ENCODE measurements at regions not wholly inside any gene's neighbourhood (a gene's known extent, or its start where the extent isn't known, plus 50 kb on each side); places are given as distances from the start of the nearest gene placed in this dataset.

DNA sequence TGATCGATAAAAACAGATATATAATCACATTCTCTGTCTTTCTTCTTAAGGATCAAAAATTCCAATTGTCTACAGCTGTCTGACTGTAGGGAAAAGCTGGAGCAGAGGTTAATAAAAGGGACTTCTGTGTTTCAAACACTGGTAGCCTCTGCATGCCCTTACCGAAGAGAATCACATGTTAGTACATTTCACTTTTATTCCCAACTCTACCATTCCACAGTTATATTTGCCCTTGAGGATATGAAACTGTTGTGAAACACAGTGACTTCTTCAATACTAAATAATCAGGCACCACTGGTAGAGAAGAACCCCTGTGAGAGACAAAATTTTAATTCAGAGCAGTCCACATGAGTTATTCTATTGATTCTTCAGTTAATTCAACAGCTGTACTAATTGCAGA lies 1187.3 kb upstream of the CITED2 start:
- no peaks in the 10 kb centered on the region for H3K9me1 ChIP-seq (ENCODE audit: control insufficient read depth, insufficient read depth, low read length)
- no peaks in the 10 kb centered on the region for H3K79me2 ChIP-seq (ENCODE audit: control insufficient read depth, insufficient read depth, low read length)
- in situ Hi-C loops (cut with MboI) = no loop called here
- no peaks in the 10 kb centered on the region for H3K27me3 ChIP-seq (ENCODE audit: control insufficient read depth in 2 of 2, insufficient read depth in 2 of 2, low read length in 2 of 2)
- intact Hi-C loops (cut with micrococcal nuclease) = no loop called here
- H3K4me3 ChIP-seq = no peak overlapping the region
- ATAC-seq (no peak), DNase-seq (ENCODE audit: extremely low read depth in 1 of 4, low spot score in 3 of 4) (no peak), FAIRE-seq (no peak)
- WGBS (ENCODE audit: insufficient coverage, low coverage, missing lambda C conversion rate) = 47% methylated on average over 2 of the region's 2 CpGs
- H3K4me2 ChIP-seq (ENCODE audit: insufficient read depth, low read length) = no peak overlapping the region
- H3K27ac ChIP-seq (ENCODE audit: extremely low read depth, low read depth, low read length) = no peak overlapping the region
- H2AFZ ChIP-seq (ENCODE audit: low read depth, low read length) = no peak overlapping the region
- no peaks in the 10 kb centered on the region for H3K36me3 ChIP-seq (ENCODE audit: control insufficient read depth, insufficient read depth, low read length)
- H4K20me1 ChIP-seq (replicated peaks; ENCODE audit: control insufficient read depth, insufficient read depth, low read length) = no peaks in the 10 kb centered on the region
- no peaks in the 10 kb centered on the region for H3K9me3 ChIP-seq (replicated peaks; ENCODE audit: control insufficient read depth, insufficient read depth, low read depth, low read length)
- CTCF ChIA-PET (ENCODE audit: low intra/inter-chr PET ratio) = no interaction called here
- no TSS peak for BruUV-seq (replicated peaks)
- no peaks in the 10 kb centered on the region for H3K4me1 ChIP-seq (replicated peaks in 1 of 2; ENCODE audit: control insufficient read depth in 2 of 2, insufficient read depth in 2 of 2, low read length in 2 of 2)
- no peak overlapping the region for H3K9ac ChIP-seq (ENCODE audit: insufficient read depth in 1 of 2, low read depth in 2 of 2, low read length in 2 of 2)
- POLR2A ChIA-PET = no interaction called here
- TF ChIP-seq MCM7 (IDR thresholded peaks at IDR 0.05) (no peak), ZNF436 (CRISPR knock-in tag; IDR thresholded peaks at IDR 0.05) (no peak), HDGF (IDR thresholded peaks at IDR 0.05) (no peak), RBM34 (IDR thresholded peaks at IDR 0.05; ENCODE audit: borderline replicate concordance, insufficient read depth, low read length) (no peak), ZKSCAN1 (IDR thresholded peaks at IDR 0.05; ENCODE audit: low read depth, low read length) (no peak), MYNN (IDR thresholded peaks at IDR 0.05) (no peak), MYNN (CRISPR knock-in tag; IDR thresholded peaks at IDR 0.05) (no peak), ZKSCAN3 (CRISPR knock-in tag; IDR thresholded peaks at IDR 0.05) (no peak), NFATC3 (IDR thresholded peaks at IDR 0.05) (no peak), FOXJ3 (CRISPR knock-in tag; IDR thresholded peaks at IDR 0.05) (no peak)
- TF ChIP-seq, protein P1, sequence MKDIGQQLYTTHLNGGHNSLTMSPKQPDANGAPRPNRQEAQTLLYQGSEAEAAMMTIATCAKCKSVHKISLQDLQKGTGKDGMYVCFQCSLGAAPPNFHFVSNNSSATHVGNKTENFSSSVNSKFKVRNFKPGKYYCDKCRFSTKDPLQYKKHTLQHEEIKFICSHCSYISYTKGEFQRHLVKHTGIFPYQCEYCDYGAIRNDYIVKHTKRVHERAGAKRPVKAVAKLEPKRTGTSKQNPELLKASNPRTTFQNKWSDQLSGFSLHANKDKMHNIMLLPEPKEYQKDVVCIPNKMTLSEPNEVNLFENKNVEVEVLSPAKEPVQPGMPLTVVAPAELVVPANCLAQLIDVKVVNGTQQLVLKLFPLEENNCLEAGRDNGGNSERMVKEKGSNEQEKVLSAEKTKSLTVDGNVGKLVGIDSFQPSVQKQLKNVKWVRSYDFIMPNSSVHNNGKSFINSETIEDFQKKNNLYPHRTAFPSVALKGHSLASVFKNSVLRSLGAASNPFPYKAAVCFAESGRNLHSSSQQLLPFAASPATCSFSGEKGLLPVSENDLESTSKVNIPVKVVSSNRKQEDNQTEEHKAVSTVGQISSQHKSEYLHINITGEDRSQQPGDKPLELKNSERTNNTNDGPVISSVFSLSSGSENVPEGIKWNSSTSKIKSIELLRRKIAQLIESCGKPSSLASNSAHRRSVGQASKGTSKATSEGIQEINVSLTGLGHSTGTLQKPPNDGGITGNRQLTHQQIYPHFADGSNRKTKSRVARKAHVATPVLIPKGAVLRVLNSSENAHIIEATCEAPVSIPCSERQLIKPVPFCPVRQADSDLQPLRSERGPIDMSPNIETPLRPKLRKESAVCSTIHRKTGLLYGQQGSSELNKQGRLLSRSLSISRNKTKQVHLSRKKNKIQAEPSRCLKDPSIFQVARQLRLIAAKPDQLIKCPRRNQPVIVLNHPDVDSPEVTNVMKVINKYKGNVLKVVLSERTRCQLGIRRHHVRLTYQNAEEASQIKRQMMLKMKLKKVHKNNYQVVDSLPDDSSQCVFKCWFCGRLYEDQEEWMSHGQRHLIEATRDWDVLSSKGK (CRISPR knock-in tag; IDR thresholded peaks at IDR 0.05) = no peak
- TF ChIP-seq, protein P2, sequence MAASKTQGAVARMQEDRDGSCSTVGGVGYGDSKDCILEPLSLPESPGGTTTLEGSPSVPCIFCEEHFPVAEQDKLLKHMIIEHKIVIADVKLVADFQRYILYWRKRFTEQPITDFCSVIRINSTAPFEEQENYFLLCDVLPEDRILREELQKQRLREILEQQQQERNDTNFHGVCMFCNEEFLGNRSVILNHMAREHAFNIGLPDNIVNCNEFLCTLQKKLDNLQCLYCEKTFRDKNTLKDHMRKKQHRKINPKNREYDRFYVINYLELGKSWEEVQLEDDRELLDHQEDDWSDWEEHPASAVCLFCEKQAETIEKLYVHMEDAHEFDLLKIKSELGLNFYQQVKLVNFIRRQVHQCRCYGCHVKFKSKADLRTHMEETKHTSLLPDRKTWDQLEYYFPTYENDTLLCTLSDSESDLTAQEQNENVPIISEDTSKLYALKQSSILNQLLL (CRISPR knock-in tag; IDR thresholded peaks at IDR 0.05; ENCODE audit: borderline replicate concordance) = no peak
- TF ChIP-seq, protein P3, sequence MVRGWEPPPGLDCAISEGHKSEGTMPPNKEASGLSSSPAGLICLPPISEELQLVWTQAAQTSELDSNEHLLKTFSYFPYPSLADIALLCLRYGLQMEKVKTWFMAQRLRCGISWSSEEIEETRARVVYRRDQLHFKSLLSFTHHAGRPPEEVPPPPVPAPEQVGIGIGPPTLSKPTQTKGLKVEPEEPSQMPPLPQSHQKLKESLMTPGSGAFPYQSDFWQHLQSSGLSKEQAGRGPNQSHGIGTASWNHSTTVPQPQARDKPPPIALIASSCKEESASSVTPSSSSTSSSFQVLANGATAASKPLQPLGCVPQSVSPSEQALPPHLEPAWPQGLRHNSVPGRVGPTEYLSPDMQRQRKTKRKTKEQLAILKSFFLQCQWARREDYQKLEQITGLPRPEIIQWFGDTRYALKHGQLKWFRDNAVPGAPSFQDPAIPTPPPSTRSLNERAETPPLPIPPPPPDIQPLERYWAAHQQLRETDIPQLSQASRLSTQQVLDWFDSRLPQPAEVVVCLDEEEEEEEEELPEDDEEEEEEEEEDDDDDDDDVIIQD (CRISPR knock-in tag; IDR thresholded peaks at IDR 0.05) = no peak
- TF ChIP-seq, protein P4, sequence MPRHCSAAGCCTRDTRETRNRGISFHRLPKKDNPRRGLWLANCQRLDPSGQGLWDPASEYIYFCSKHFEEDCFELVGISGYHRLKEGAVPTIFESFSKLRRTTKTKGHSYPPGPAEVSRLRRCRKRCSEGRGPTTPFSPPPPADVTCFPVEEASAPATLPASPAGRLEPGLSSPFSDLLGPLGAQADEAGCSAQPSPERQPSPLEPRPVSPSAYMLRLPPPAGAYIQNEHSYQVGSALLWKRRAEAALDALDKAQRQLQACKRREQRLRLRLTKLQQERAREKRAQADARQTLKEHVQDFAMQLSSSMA (CRISPR knock-in tag; IDR thresholded peaks at IDR 0.05) = no peak
- TF ChIP-seq, protein P5, sequence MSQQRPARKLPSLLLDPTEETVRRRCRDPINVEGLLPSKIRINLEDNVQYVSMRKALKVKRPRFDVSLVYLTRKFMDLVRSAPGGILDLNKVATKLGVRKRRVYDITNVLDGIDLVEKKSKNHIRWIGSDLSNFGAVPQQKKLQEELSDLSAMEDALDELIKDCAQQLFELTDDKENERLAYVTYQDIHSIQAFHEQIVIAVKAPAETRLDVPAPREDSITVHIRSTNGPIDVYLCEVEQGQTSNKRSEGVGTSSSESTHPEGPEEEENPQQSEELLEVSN (IDR thresholded peaks at IDR 0.05; ENCODE audit: borderline replicate concordance in 1 of 2, extremely low read depth in 1 of 2, insufficient read depth in 1 of 2, insufficient read length in 1 of 2, low read depth in 1 of 2, low read length in 1 of 2, poor library complexity in 1 of 2, severe bottlenecking in 1 of 2) = no peak

Data from K562 (cell line).